ENCODE measurements at regions not wholly inside any gene's neighbourhood (a gene's known extent, or its start where the extent isn't known, plus 50 kb on each side); places are given as distances from the start of the nearest gene placed in this dataset.
A peak's percentile ranks its signal among the peaks of the same experiment; 100 is the strongest.
"Not testable (repeated sequence)": the region's sequence is repeated elsewhere in the genome, so short reads cannot be mapped to it uniquely, and the experiment has no call there.

DNA sequence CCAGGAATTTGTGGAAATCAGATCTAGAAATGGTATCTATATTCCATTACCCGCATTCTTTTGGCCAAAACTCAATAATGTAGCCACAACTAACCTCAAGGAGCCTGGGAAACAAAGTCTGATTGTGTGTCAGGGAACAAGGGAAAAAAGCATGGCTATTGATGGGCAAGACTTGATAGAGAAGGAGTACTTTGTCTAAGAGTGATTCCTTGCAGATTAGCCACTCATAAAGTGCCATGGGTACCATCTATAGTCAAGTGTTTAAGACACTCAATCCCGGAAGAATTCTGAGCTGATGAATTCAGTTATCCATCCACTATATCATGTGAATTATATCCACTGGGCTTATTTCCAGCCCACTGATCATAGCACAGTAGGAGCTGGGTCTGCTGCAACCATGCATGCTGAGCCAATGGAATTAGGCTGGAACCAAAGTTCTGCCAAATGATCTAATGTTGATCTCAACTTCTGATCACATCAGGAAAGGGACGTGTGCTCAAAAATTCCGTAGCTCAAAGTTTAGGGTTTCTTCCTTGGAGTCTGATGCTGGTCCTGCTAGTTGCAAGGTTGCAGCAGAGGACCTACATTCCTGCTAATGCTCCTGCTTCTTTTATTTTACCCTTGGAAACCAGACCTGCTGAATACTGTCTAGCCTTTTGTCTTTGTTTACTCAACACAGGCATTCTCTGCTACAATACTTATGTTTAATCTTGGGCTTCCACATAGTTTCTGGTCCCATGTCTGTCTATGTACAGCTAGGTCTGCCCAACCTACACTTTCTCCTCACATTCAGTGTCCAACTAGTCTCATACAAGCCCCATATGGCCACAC is 629.7 kb downstream of the IRS1 start:
- Histone ChIP-seq H3K4me1 (peaks cover 0 to 7% (median 0%) of the 10 kb centered on the region in 4 donors), H3K27me3 (no peaks in the 10 kb centered on the region), H3K9me3 (no peaks in the 10 kb centered on the region), H3K27ac (no peak overlapping the region), H3K4me3 (no peak overlapping the region), H3K36me3 (no peaks in the 10 kb centered on the region)
- WGBS (ENCODE audit: insufficient coverage, low coverage, low lambda C conversion rate, missing lambda C conversion rate), result 84% methylated on average over 4 of the region's 4 CpGs
- peak in 2 of 4 donors; percentile 30 to 47 for ATAC-seq
- no peak for TF ChIP-seq POLR2A (IDR thresholded peaks at IDR 0.05)
- TF ChIP-seq, protein P1, sequence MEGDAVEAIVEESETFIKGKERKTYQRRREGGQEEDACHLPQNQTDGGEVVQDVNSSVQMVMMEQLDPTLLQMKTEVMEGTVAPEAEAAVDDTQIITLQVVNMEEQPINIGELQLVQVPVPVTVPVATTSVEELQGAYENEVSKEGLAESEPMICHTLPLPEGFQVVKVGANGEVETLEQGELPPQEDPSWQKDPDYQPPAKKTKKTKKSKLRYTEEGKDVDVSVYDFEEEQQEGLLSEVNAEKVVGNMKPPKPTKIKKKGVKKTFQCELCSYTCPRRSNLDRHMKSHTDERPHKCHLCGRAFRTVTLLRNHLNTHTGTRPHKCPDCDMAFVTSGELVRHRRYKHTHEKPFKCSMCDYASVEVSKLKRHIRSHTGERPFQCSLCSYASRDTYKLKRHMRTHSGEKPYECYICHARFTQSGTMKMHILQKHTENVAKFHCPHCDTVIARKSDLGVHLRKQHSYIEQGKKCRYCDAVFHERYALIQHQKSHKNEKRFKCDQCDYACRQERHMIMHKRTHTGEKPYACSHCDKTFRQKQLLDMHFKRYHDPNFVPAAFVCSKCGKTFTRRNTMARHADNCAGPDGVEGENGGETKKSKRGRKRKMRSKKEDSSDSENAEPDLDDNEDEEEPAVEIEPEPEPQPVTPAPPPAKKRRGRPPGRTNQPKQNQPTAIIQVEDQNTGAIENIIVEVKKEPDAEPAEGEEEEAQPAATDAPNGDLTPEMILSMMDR (IDR thresholded peaks at IDR 0.05), result no peak
- DNase-seq, result no peak
- intact Hi-C loops (cut with DNase I), result no loop called here

- intact Hi-C loops (cut with DNase I), result no loop called here
- Histone ChIP-seq H3K36me3 (no peaks in the 10 kb centered on the region), H3K9me3 (no peaks in the 10 kb centered on the region), H3K4me3 (no peak overlapping the region), H3K4me1 (peaks cover 0 to 7% (median 0%) of the 10 kb centered on the region in 4 donors), H3K27me3 (no peaks in the 10 kb centered on the region), H3K27ac (peak overlapping the region in 2 of 3 donors; percentile 16 to 31)
- peak; percentile 70 to 94 (median 86) for ATAC-seq
- TF ChIP-seq, protein P1 (IDR thresholded peaks at IDR 0.05), result no peak
- no peak for TF ChIP-seq POLR2A (IDR thresholded peaks at IDR 0.05)
- 29% methylated on average over 4 of the region's 4 CpGs for WGBS (ENCODE audit: insufficient coverage, low coverage, low lambda C conversion rate, missing lambda C conversion rate)
- no peak for DNase-seq
These were observed 631.0 kb downstream of the IRS1 start for GRCh38 chr2:226168496-226169160.

- intact Hi-C loops (cut with DNase I), result no loop called here
- no peaks in the 10 kb centered on the region for H3K36me3 ChIP-seq
These were observed 635.1 kb downstream of the IRS1 start for GRCh38 chr2:226164512-226164911.

DNA sequence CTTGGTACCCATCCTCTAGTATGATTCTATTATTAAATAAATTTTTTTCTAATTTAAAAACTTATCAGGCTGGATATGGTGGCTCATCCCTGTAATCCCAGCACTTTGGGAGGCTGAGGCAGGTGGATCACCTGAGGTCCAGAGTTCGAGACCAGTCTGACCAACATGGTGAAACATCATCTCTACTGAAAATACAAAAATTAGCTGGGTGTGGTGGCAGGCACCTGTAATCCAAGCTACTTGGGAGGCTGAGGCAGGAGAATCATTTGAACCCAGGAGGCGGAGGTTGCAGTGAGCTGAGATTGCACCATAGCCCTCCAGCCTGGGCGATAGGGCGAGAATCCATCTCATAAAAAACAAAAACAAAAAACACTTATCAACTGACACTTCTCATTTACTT is 639.0 kb downstream of the IRS1 start:
- H3K4me3 ChIP-seq; H3K4me1 ChIP-seq; DNase-seq; H3K27me3 ChIP-seq; ATAC-seq; H3K36me3 ChIP-seq; intact Hi-C loops (cut with DNase I); H3K9me3 ChIP-seq: not testable (repeated sequence)
- peak overlapping the region in 1 of 3 donors; percentile 41 for H3K27ac ChIP-seq
- WGBS (ENCODE audit: insufficient coverage, low coverage, low lambda C conversion rate, missing lambda C conversion rate), result 90% methylated on average over 4 of the region's 4 CpGs

More at GRCh38 chr2:226164512-226164911, 635.1 kb downstream of the IRS1 start:
- DNase-seq (no peak), ATAC-seq (no peak)
- 60% methylated on average over 1 of the region's 1 CpG for WGBS (ENCODE audit: insufficient coverage, low coverage, low lambda C conversion rate, missing lambda C conversion rate)
- no peak overlapping the region for H3K27ac ChIP-seq
- no peaks in the 10 kb centered on the region for H3K9me3 ChIP-seq
- H3K27me3 ChIP-seq, result no peaks in the 10 kb centered on the region
- peaks cover 0 to 11% (median 0%) of the 10 kb centered on the region in 4 donors for H3K4me1 ChIP-seq
- no peak overlapping the region for H3K4me3 ChIP-seq
- no peak for TF ChIP-seq POLR2A (IDR thresholded peaks at IDR 0.05)
- TF ChIP-seq, protein P1 (IDR thresholded peaks at IDR 0.05), result no peak
